H1 (cell line): ENCODE measurements at regions not wholly inside any gene's neighbourhood (a gene's known extent, or its start where the extent isn't known, plus 50 kb on each side); places are given as distances from the start of the nearest gene placed in this dataset.

Source experiments
- CTCF ChIA-PET: fragments of 300-600 bp; sonication (Branson Sonifier 250); formaldehyde crosslinking; loops from one replicate; lab custom pipeline; 2021; ENCODE audit not compliant: partially characterized antibody; lab: Charles Lee
- POLR2A ChIA-PET: fragments of 300-600 bp; sonication (Branson Sonifier 250); formaldehyde crosslinking; loops from one replicate; lab custom pipeline; 2021; ENCODE audit warnings: inconsistent platforms; ENCODE audit not compliant: partially characterized antibody; lab: Charles Lee
- DNase-seq, 2 experiments: peaks; one replicate each; pipeline versions ENCODE4 v3.0.0 to v3.0.0-alpha.2; 2010 to 2022; ENCODE audit warnings: low spot score in 2 of 2, low read depth in 1 of 2, mixed read lengths in 1 of 2
- FAIRE-seq: peaks from 2 replicates; lab custom pipeline; 2011; peaks lifted over from hg19 to GRCh38; lab: Jason Lieb, UNC
- H2AFZ ChIP-seq: 2 replicates; pipeline ENCODE4 v1.8.1; 2012; ENCODE audit warnings: low read length, inconsistent platforms
- H2AK5ac ChIP-seq: 2 replicates; pipeline ENCODE4 v1.6.1; 2013; ENCODE audit warnings: low read depth, low read length
- H2BK120ac ChIP-seq: replicated peaks from 2 replicates; pipeline ENCODE3; 2013; ENCODE audit warnings: low read depth, low read length, inconsistent platforms
- H2BK12ac ChIP-seq: 2 replicates; pipeline ENCODE4 v1.6.1; 2013; ENCODE audit warnings: low read depth, low read length
- H2BK15ac ChIP-seq: 2 replicates; pipeline ENCODE4 v1.6.1; 2013; ENCODE audit warnings: low read length
- H2BK20ac ChIP-seq: 2 replicates; pipeline ENCODE4 v1.6.1; 2013; ENCODE audit warnings: low read length
- H2BK5ac ChIP-seq: 2 replicates; pipeline ENCODE4 v1.6.1; 2013; ENCODE audit warnings: low read depth, low read length
- H3K14ac ChIP-seq: 2 replicates; pipeline ENCODE4 v1.6.1; 2013; ENCODE audit warnings: inconsistent platforms; ENCODE audit not compliant: insufficient read length
- H3K18ac ChIP-seq: 2 replicates; pipeline ENCODE4 v1.6.1; 2013; ENCODE audit warnings: low read length; ENCODE audit errors: extremely low read depth
- H3K23ac ChIP-seq: 2 replicates; pipeline ENCODE4 v1.6.1; 2013; ENCODE audit warnings: inconsistent platforms; ENCODE audit not compliant: insufficient read length
- H3K23me2 ChIP-seq: 2 replicates; pipeline ENCODE4 v1.6.1; 2013; ENCODE audit warnings: low read depth, low read length
- H3K27ac ChIP-seq: 2 replicates; pipeline ENCODE4 v1.6.1; 2011; ENCODE audit warnings: low read depth, low read length, inconsistent platforms
- H3K27me3 ChIP-seq, 4 experiments: replicated peaks in 1 of 4; 1 replicate in 1 of 4; 2 replicates in 3 of 4; pipeline versions ENCODE4 v1.6.1 to v1.8.1; 2011 to 2013; ENCODE audit warnings: low read length in 3 of 4, mild to moderate bottlenecking in 3 of 4, inconsistent platforms in 2 of 4, mixed read lengths in 2 of 4, moderate library complexity in 1 of 4; ENCODE audit not compliant: control insufficient read depth in 3 of 4, insufficient read depth in 3 of 4; ENCODE audit errors: extremely low read depth in 1 of 4
- H3K36me3 ChIP-seq, 4 experiments: 2 replicates each; pipeline versions ENCODE4 v1.6.1 to v1.8.1; 2011 to 2013; ENCODE audit warnings: mild to moderate bottlenecking in 4 of 4, low read length in 3 of 4, moderate library complexity in 2 of 4, control low read depth in 1 of 4, inconsistent platforms in 1 of 4; ENCODE audit not compliant: insufficient read depth in 4 of 4, control insufficient read depth in 2 of 4
- H3K4ac ChIP-seq: replicated peaks from 2 replicates; pipeline ENCODE3; 2013; ENCODE audit warnings: low read length, low read depth, mixed read lengths, inconsistent platforms; ENCODE audit not compliant: insufficient read length
- H3K4me1 ChIP-seq, 4 experiments: replicated peaks in 1 of 4; 1 replicate in 1 of 4; 2 replicates in 3 of 4; pipeline versions ENCODE4 v1.6.1 to v1.8.1; 2011 to 2013; ENCODE audit warnings: low read length in 3 of 4, inconsistent platforms in 2 of 4, mixed read lengths in 1 of 4; ENCODE audit not compliant: insufficient read depth in 4 of 4, control insufficient read depth in 3 of 4
- H3K4me2 ChIP-seq, 2 experiments: 2 replicates each; pipeline versions ENCODE4 v1.6.1 to v1.8.1; 2011 to 2013; ENCODE audit warnings: low read depth in 2 of 2, low read length in 2 of 2, control low read depth in 1 of 2, inconsistent platforms in 1 of 2, mild to moderate bottlenecking in 1 of 2; ENCODE audit not compliant: insufficient read depth in 1 of 2
- H3K4me3 ChIP-seq, 4 experiments: fragments of 200-600, 300-600 bp in 1 of 4; sonication (generic), shearing (Covaris generic), sonication (Bioruptor Twin) in 1 of 4; 2 replicates each; pipeline versions ENCODE4 v1.5.1 to v1.8.1; 2011 to 2016; ENCODE audit warnings: low read length in 4 of 4, low read depth in 3 of 4, control low read depth in 2 of 4, inconsistent platforms in 2 of 4, mild to moderate bottlenecking in 2 of 4, mixed read lengths in 1 of 4, moderate library complexity in 1 of 4; ENCODE audit not compliant: insufficient read depth in 2 of 4; ENCODE audit errors: extremely low read depth in 1 of 4
- H3K56ac ChIP-seq: replicated peaks from 2 replicates; pipeline ENCODE3; 2013; ENCODE audit warnings: low read depth, mild to moderate bottlenecking, mixed read lengths, low read length, inconsistent platforms; ENCODE audit not compliant: insufficient read length
- H3K79me1 ChIP-seq: 2 replicates; pipeline ENCODE4 v1.6.1; 2013; ENCODE audit warnings: low read depth, low read length, control low read depth
- H3K79me2 ChIP-seq, 2 experiments: 2 replicates each; pipeline versions ENCODE4 v1.6.1 to v1.8.1; 2012 to 2013; ENCODE audit warnings: low read length in 2 of 2, mild to moderate bottlenecking in 2 of 2, inconsistent platforms in 1 of 2; ENCODE audit not compliant: insufficient read depth in 2 of 2, control insufficient read depth in 1 of 2
- H3K9ac ChIP-seq, 4 experiments: replicated peaks in 1 of 4; 1 replicate in 1 of 4; 2 replicates in 3 of 4; pipeline versions ENCODE4 v1.6.1 to v1.8.1; 2011 to 2013; ENCODE audit warnings: low read depth in 3 of 4, low read length in 3 of 4, control low read depth in 2 of 4, mild to moderate bottlenecking in 2 of 4, moderate library complexity in 2 of 4, inconsistent platforms in 1 of 4; ENCODE audit errors: extremely low read depth in 1 of 4
- H3K9me3 ChIP-seq, 2 experiments: 2 replicates each; pipeline versions ENCODE4 v1.6.1 to v1.8.1; 2012 to 2013; ENCODE audit warnings: mild to moderate bottlenecking in 2 of 2, moderate library complexity in 2 of 2, control low read depth in 1 of 2, inconsistent platforms in 1 of 2, low read depth in 1 of 2, low read length in 1 of 2, mixed read lengths in 1 of 2; ENCODE audit not compliant: insufficient read depth in 2 of 2
- H4K20me1 ChIP-seq, 2 experiments: replicated peaks in 1 of 2; 2 replicates each; pipeline versions ENCODE3 to v1.8.1; 2011 to 2013; ENCODE audit warnings: inconsistent platforms in 2 of 2, low read length in 2 of 2, mild to moderate bottlenecking in 1 of 2; ENCODE audit not compliant: insufficient read depth in 2 of 2, control insufficient read depth in 1 of 2
- H4K5ac ChIP-seq: 2 replicates; pipeline ENCODE4 v1.6.1; 2013; ENCODE audit warnings: low read length, low read depth, mixed read lengths, inconsistent platforms; ENCODE audit not compliant: insufficient read length
- H4K8ac ChIP-seq: 2 replicates; pipeline ENCODE4 v1.8.0; 2013; ENCODE audit warnings: mild to moderate bottlenecking, moderate library complexity, low read length, inconsistent platforms; ENCODE audit not compliant: insufficient read depth; ENCODE audit errors: extremely low read depth
- H4K91ac ChIP-seq: replicated peaks from 2 replicates; pipeline ENCODE3; 2013; ENCODE audit warnings: low read length, mixed read lengths, inconsistent platforms; ENCODE audit not compliant: insufficient read length
- CHD7 ChIP-seq: fragments of 300-600 bp; sonication (generic); IDR thresholded peaks from 2 replicates; pipeline ENCODE4 v1.7.1; 2012; ENCODE audit warnings: low read length, moderate library complexity, mild to moderate bottlenecking, inconsistent platforms; ENCODE audit not compliant: insufficient replicate concordance
- WGBS, 2 experiments: shearing (Covaris generic) in 1 of 2; methylation state at CpG; one replicate each; pipeline versions ENCODE4 v1.1.6 to v1.1.7; 2013 to 2015; ENCODE audit warnings: low lambda C conversion rate in 2 of 2, mixed read lengths in 2 of 2, inconsistent platforms in 1 of 2, low coverage in 1 of 2, missing lambda C conversion rate in 1 of 2; ENCODE audit not compliant: insufficient replicate concordance in 2 of 2, insufficient coverage in 1 of 2, insufficient read length in 1 of 2; ENCODE audit errors: extremely low coverage in 1 of 2, missing lambda C conversion rate in 1 of 2; 5-methylcytosine and 5-hydroxymethylcytosine counted together

- Histone ChIP-seq H3K14ac (no peak overlapping the region), H2BK15ac (no peak overlapping the region), H3K9ac (no peak overlapping the region), H2AFZ (no peak overlapping the region), H2BK12ac (no peak overlapping the region), H2AK5ac (no peak overlapping the region), H3K56ac (no peak overlapping the region), H2BK5ac (no peak overlapping the region), H3K23ac (no peak overlapping the region), H3K79me2 (no peaks in the 10 kb centered on the region), H3K27me3 (no peaks in the 10 kb centered on the region), H3K36me3 (no peaks in the 10 kb centered on the region), H4K5ac (no peak overlapping the region), H2BK120ac (no peak overlapping the region), H2BK20ac (no peak overlapping the region), H3K79me1 (no peaks in the 10 kb centered on the region), H3K9me3 (no peaks in the 10 kb centered on the region), H3K27ac (no peak overlapping the region), H3K23me2 (no peaks in the 10 kb centered on the region; the same call in 1 of the 2 replicates), H4K8ac (no peak overlapping the region), H3K4me2 (no peak overlapping the region), H3K4me3 (no peak overlapping the region), H3K4me1 (no peaks in the 10 kb centered on the region), H3K4ac (no peak overlapping the region), H4K20me1 (no peaks in the 10 kb centered on the region), H4K91ac (no peak overlapping the region), H3K18ac (no peak overlapping the region)
- DNase-seq = no peak
- ChIA-PET POLR2A (no interaction called here), CTCF (interaction anchor here (1.7 kb wide), 1 partner anchor 49 kb away, joined by 4 read pairs; no protein-coding TSS in a partner anchor)
- no peak for FAIRE-seq
- 97% methylated on average over 4 of the region's 4 CpGs; no CpG with 5 or more reads in 1 of the 2 experiments for WGBS, 2 experiments
- no peak for TF ChIP-seq CHD7
Observed at GRCh38 chr17:68711858-68712257, 110.7 kb upstream of the FAM20A start.
